ENCODE measurements at regions not wholly inside any gene's neighbourhood (a gene's known extent, or its start where the extent isn't known, plus 50 kb on each side); places are given as distances from the start of the nearest gene placed in this dataset.

DNA sequence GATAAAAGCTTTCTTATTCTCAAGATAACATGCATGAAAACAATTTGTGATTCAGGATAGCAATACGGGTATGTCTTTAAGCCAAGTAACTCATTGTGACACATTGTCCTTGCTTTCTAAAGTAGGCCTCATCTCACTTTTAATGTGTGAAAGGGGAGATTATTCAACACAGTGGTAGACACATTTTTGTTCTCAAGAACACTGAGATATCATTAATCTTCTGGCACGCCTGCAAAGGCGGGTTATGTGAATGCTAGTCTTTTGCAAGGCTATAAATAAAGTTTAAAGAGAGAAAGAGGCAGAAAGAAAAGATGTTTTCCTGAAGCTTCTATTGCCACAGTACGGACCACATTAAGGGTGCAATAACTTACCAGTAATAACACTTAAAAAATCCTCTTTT lies 181.8 kb upstream of the MEF2C start:
- H3K4me1 Mint-ChIP-seq (ENCODE audit: low read depth) = peaks cover 2% of the 10 kb centered on the region

DNA sequence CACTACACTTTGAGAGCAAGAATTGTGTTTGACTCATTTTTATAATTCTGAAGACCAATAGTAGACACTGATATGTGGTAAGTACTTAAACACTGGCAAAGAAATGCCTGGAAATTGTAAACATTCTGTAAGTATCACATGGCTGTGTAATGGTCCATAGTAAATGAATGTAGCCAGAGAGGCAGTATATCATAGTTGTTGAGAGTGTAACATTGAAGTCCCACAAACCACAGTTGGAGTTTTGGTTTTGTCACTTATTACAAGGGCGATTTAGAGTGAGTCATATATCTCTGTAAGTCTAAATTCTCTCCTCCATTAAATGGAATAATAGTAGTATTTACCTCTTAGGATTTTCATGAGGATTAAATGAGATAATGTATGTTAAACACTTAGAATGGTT lies 181.1 kb upstream of the MEF2C start:
- H3K9me3 Mint-ChIP-seq (ENCODE audit: low read depth) = no peaks in the 10 kb centered on the region
- DNase-seq (ENCODE audit: low spot score, unreplicated experiment) = no peak
- no peaks in the 10 kb centered on the region for H3K27me3 Mint-ChIP-seq
- H3K4me1 Mint-ChIP-seq (ENCODE audit: low read depth) = no peaks in the 10 kb centered on the region
- TF ChIP-seq, protein P1, sequence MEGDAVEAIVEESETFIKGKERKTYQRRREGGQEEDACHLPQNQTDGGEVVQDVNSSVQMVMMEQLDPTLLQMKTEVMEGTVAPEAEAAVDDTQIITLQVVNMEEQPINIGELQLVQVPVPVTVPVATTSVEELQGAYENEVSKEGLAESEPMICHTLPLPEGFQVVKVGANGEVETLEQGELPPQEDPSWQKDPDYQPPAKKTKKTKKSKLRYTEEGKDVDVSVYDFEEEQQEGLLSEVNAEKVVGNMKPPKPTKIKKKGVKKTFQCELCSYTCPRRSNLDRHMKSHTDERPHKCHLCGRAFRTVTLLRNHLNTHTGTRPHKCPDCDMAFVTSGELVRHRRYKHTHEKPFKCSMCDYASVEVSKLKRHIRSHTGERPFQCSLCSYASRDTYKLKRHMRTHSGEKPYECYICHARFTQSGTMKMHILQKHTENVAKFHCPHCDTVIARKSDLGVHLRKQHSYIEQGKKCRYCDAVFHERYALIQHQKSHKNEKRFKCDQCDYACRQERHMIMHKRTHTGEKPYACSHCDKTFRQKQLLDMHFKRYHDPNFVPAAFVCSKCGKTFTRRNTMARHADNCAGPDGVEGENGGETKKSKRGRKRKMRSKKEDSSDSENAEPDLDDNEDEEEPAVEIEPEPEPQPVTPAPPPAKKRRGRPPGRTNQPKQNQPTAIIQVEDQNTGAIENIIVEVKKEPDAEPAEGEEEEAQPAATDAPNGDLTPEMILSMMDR (IDR thresholded peaks at IDR 0.05; ENCODE audit: unreplicated experiment) = no peak
- H3K4me3 Mint-ChIP-seq (ENCODE audit: low read depth) = no peak overlapping the region
- no peak overlapping the region for H3K27ac Mint-ChIP-seq
- H3K36me3 Mint-ChIP-seq (ENCODE audit: insufficient read depth) = no peaks in the 10 kb centered on the region

More for the DNA sequence above, 181.8 kb upstream of the MEF2C start:
- H3K27ac Mint-ChIP-seq = no peak overlapping the region
- no peaks in the 10 kb centered on the region for H3K36me3 Mint-ChIP-seq (ENCODE audit: insufficient read depth)
- no peaks in the 10 kb centered on the region for H3K27me3 Mint-ChIP-seq
- H3K9me3 Mint-ChIP-seq (ENCODE audit: low read depth) = no peaks in the 10 kb centered on the region
- H3K4me3 Mint-ChIP-seq (ENCODE audit: low read depth) = no peak overlapping the region
- no peak for DNase-seq (ENCODE audit: low spot score, unreplicated experiment)
- TF ChIP-seq, protein P1 (IDR thresholded peaks at IDR 0.05; ENCODE audit: unreplicated experiment) = no peak

DNA sequence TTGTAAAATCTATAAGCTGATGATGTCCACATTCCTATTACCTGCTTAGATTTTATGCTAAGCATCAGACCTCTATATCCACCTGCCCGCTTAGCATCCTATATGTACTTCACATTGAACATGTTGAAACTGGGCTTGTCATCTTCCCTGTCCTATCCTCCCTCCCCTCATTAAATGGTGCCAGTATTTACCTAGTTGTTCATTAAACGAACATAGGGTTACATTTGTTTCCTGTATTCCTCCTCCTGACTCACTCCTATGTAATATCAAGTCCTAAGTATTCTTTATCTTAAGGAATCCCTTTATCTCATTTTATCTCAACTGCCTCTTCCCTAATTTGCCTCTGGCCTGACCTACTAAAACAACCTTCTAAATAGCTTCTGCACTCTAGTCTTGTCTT lies 177.8 kb upstream of the MEF2C start:
- DNase-seq (ENCODE audit: low spot score, unreplicated experiment) = no peak
- Mint-ChIP-seq H3K27me3 (no peaks in the 10 kb centered on the region), H3K9me3 (ENCODE audit: low read depth) (no peaks in the 10 kb centered on the region), H3K27ac (no peak overlapping the region), H3K4me3 (ENCODE audit: low read depth) (no peak overlapping the region), H3K36me3 (ENCODE audit: insufficient read depth) (no peaks in the 10 kb centered on the region), H3K4me1 (ENCODE audit: low read depth) (no peaks in the 10 kb centered on the region)
- TF ChIP-seq, protein P1 (IDR thresholded peaks at IDR 0.05; ENCODE audit: unreplicated experiment) = no peak

DNA sequence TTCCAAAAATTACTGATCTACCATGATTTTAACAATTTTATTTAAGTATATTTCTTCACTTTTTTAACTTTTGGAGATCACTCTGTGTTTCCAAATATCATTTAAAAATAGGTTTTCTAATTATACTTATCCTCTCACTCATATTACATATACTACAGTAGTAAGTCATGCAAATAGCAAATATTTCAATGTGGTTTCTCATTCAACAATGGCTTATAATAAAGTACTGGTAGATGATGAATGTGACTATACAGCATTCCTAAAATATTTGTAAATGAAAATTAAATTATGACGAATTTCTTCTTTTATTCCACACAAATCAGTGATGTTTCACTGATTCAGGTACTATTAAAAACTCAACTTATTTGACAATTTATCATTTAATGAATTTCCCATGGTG lies 176.3 kb upstream of the MEF2C start:
- H3K36me3 Mint-ChIP-seq (ENCODE audit: insufficient read depth) = no peaks in the 10 kb centered on the region
- H3K9me3 Mint-ChIP-seq (ENCODE audit: low read depth) = no peaks in the 10 kb centered on the region
- H3K27me3 Mint-ChIP-seq = no peaks in the 10 kb centered on the region
- H3K4me1 Mint-ChIP-seq (ENCODE audit: low read depth) = no peaks in the 10 kb centered on the region
- TF ChIP-seq, protein P1 (IDR thresholded peaks at IDR 0.05; ENCODE audit: unreplicated experiment) = no peak
- H3K27ac Mint-ChIP-seq = no peak overlapping the region
- DNase-seq (ENCODE audit: low spot score, unreplicated experiment) = no peak
- H3K4me3 Mint-ChIP-seq (ENCODE audit: low read depth) = no peak overlapping the region

GRCh38 chr5:89055695-89056085 lies 172.7 kb upstream of the MEF2C start:
- H3K27ac Mint-ChIP-seq = no peak overlapping the region
- DNase-seq (ENCODE audit: low spot score, unreplicated experiment) = no peak
- no peak overlapping the region for H3K4me3 Mint-ChIP-seq (ENCODE audit: low read depth)
- TF ChIP-seq, protein P1 (IDR thresholded peaks at IDR 0.05; ENCODE audit: unreplicated experiment) = no peak
- H3K36me3 Mint-ChIP-seq (ENCODE audit: insufficient read depth) = no peaks in the 10 kb centered on the region
- no peaks in the 10 kb centered on the region for H3K4me1 Mint-ChIP-seq (ENCODE audit: low read depth)
- peaks cover 4% of the 10 kb centered on the region for H3K9me3 Mint-ChIP-seq (ENCODE audit: low read depth)
- no peaks in the 10 kb centered on the region for H3K27me3 Mint-ChIP-seq
